Head of caudate nucleus (tissue), 42 donors: ENCODE measurements at regions not wholly inside any gene's neighbourhood (a gene's known extent, or its start where the extent isn't known, plus 50 kb on each side); places are given as distances from the start of the nearest gene placed in this dataset.

Source experiments
- DNase-seq, 42 donors: peaks; one replicate each; pipeline versions ENCODE4 v3.0.0 to v3.0.0-alpha.2; 2020 to 2021; ENCODE audit warnings: mixed read lengths in 7 of 42
- intact Hi-C: fragments of 100-400 bp; cut with DNase I; formaldehyde crosslinking; loops from one replicate; pipeline ENCODE4 v1.15.0; 2022

DNA sequence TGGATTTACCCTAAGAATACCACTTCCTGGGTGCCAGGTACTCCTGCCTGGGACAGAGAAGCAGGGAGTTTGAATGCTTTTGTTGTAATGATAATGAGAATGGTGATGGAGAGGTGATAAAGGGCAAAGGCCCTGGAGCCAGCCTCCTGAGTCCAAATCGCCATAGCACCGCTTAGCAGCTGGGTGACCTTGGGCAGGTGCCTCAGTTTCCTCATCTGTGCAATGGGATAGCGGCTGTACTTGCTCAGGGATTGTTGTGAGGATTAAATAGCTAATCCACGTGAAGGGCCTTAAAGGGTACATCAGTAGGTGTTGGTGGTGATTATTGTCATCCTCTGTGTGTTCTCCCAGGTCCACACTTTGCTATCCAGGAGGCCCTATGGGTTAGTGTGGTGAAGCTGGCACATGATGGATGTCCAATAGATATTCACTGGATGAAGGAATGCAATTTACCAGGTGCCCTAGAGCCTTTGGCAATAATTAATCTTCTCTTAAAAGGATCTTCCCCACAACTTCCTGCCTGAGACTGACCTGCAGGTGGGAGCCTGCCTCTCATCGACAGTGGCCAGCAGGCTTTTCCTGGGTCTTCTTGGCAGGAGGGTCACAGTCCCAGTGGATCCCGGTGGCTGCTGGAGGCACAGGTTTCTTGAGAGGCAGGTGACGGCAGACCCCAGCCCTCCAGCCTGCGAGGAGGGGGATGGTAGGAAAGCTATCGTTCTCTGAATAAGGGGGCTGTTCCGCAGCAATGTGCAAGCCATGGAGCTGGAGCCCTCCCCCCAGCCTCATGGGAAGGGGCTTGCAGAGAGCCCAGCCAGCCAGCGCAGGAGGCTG is 160.2 kb downstream of the MACROH2A1 start:
- DNase-seq: peak in 12 of 42 donors; percentile 3 to 32 (median 10)
- intact Hi-C loops: no loop called here

DNA sequence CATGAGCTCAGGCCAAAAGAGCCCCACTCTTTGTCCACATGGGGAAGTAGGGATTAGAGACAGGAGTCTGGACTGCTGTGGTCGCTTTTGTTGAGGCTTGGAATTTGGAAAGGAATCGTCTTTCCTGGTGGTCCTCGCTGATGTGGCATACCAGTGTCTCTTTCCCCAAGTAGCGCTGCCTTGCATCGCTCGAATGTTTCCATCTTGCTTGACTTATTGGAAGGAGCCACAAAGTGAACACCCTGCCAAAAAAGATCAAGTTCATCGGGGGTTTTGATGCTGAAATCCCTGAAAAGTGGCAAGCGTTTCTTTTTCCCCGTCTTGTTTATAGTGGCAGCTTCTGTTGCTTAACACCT is 161.3 kb downstream of the MACROH2A1 start:
- intact Hi-C loops: no loop called here
- peak in 7 of 42 donors; percentile 2 to 26 (median 13) for DNase-seq

DNA sequence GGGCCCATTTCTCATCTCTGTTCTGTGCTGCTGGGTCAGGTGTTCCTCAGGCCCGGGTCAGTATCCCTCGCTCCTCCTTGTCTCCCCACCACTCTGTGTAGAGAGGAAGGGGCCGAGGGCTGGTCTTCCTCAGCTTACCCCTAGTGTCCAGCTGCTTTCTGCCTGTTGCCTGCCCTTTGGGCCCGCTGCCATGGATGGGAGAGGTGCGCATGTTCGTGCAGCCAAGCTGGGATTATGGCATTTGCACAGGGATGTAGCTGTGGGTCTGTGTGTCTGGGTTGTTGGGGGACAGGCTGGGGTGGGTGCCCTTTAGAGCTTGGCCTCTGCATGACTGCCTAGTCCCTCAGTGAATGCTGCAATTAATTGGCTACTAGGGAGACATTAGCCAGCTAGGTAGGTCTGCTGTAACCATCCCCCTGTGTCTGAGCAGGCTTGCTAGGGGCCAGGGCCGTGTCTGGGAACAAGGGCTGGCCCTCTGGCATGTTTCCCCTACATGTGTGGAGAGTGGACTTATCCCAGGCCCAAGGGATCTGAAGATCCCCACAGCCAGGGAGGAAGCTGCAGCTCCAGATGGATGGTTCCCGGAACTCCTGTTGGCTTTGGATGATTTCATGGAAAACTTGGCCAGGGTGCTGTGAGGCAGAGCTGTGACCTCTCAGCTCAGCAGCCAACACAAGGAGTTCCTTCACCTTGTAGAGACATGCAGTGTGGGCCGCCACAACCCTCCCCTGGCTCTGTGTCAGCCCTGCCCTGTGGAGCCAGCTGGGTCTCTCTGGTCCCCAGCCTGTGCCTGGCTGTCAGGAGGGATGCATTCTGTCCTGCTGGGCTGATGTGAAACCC is 161.9 kb downstream of the MACROH2A1 start:
- intact Hi-C loops: no loop called here
- peak in 17 of 42 donors; percentile 1 to 34 (median 9) for DNase-seq

DNA sequence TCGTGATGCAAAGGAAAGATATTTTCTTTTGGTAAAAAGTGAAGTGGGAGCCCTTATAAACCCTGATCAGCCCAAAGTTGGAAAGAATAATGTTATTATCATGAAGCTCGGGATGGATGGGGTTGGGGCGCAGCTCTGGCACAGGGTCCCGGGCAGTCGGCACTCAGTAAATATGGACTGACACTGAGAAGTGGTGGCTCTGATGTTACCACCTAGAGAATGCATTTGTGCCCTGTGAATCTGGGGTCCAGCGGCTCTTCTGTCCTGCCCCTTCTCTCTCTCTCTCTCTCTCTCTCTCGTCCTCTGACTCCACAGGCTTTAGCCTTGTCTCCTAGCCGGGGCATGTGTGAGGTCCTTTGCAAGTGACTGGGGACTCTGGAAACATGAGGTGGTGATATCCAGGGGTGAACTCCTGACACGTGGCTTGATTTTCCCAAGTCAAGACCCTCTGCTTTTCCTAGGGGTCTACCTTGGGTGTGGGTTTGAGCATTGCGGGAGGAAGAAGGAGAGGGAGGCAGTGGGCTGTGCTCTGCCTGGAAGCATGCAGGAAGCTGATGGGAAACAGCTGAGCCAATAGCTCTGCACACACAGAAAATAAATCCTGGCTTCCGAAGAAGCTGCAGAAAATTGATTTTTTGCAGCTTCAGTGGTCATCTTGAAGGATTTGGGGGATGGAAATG is 162.7 kb downstream of the MACROH2A1 start:
- peak in 11 of 42 donors; percentile 1 to 26 (median 2) for DNase-seq
- intact Hi-C loops: no loop called here

DNA sequence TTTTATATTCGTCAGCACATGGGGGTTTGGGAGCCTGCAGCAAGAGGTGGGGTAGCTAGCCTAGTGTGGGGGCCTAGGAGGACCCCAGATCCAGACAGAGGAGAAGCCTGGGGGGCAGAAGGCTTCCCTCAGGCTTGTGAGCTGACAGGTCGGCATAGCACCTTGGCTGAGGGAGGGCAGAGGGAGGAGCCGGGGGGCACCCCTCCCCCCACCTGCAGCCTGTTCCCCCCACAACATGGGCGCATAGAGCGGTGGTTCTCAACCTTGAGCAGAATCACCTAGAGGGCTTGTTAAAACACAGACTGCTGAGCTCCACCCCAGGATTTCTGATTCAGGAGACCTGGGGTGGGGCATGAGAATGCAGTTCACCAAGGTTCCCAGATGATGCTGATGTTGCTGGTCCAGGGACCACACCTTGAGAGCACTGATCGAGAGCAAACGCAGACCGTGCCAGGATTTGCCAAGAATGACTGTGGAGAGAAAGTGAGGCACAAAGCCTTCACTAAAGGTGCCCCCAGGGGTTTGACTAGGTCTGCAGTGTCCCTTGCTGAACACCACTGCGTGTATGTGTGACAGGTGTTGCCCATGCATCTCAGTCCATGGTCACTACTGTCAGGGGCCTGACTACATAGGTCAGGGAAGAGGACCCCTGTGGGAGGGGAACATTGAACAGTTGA is 163.3 kb downstream of the MACROH2A1 start:
- intact Hi-C loops: no loop called here
- peak in 8 of 42 donors; percentile 1 to 30 (median 8) for DNase-seq

DNA sequence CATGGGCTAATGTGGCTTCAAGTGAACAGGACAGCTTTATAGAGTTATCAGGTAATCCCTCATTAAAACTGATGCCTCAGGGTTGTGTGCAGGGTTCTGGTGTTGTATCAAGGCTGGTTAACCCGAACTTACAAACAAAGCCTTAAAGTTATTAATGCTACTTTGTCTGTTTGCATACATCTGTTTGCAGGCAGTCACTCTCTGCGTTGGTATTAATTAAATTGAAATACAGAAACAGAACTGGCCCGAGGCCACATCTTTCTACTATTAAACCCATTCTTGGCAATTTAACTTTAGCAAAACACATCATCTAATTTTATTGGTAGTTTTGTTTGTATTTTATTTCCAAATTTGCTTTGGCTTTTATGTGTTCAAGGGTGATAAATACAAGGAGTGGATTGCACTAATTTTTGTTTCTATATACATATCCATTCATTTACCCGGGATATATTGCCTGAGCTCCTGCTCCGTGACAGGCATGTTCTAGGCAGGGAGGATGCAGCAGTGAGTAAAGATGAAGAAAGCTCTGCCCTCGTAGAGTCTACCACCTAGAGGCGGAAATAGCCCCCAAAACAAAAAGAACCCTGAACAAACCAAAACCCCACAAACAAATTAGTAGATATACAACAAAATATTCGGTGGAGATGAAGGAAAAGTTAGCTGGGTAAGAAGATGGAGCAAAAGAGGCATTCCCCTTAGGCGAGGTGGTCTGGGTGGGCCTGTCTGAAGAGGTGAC is 164.2 kb downstream of the MACROH2A1 start:
- DNase-seq: no peak
- intact Hi-C loops: no loop called here

DNA sequence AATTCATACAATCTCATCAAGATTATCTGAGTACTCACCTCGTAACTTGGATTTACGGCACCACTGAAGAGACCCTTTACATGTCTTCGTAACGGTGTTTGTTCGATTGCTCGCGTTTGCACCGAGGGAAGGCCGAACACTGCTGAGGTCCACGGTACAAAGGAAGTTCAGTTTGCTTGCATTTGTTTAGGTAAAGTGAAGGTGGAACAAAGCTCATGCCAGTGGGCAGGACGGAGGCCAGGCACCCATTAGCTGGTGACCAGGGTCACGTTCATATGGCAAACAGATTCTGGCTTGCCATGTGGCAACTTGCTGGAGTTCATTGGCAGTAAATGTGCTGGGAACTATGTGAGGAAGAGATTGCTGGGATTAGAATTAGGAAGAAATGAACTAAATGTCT is 164.8 kb downstream of the MACROH2A1 start:
- intact Hi-C loops: no loop called here
- DNase-seq: peak in 3 of 42 donors; percentile 10 to 26 (median 17)

DNA sequence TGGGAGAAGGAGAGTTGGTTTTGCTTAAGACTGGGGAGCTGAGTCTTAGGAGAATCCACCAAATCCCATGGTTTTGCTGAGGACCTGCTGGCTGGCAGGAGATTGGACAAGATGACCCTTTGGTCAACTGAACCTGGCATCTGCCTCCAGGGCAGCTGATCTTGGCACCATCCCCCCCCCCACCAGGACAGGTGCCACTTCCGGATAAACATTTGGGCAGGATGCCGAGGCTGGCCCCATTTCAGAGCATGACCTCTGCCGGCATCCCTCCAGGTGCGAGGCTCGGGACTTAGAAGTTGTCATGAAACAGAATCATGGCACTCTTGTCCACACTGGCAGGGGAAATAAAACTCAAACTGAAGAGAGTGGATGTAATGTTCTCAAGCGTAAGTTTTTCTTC is 165.6 kb downstream of the MACROH2A1 start:
- intact Hi-C loops: no loop called here
- DNase-seq: no peak

DNA sequence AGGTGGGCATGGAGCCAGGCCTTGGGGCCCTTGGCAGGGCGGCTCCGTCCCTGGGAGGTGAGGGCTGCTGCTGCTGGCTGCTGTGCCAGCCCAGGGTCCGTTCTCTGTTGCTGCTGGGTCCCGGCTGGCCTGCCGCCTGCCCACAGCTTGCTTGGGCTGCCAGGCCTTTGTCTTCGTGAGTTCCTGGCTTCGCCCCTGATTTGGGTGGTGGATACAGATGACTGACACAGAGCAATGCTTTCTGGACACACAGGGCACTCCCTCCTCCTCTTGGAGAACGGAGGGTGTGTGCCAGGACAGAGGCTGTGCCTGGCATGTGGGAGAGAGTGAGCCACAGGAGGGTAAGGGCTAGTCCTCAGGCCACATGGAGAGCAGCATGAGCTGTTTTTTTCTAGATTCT is 166.1 kb downstream of the MACROH2A1 start:
- DNase-seq: peak in 17 of 42 donors; percentile 18 to 60 (median 35)
- intact Hi-C loops: no loop called here

DNA sequence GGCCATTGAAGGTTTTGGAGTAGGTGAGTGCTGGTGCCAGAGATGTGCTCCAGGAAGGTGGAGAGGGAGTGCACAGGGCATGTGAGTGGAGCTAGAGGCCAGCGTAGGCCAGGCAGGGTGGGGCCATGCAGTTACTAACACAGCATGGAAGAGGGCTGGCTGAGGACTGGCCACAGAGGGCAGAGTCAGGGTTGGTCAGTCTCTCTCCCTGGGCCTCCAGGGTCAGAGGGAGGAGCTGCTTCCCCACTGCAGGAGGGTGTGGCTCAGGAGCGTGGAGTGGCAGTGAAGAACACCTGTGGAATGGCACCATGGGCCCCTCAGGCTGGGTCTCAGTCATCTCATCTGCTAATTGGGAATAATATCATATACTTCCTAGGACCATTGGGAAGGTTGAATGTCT is 167.7 kb downstream of the MACROH2A1 start:
- intact Hi-C loops: no loop called here
- DNase-seq: no peak

DNA sequence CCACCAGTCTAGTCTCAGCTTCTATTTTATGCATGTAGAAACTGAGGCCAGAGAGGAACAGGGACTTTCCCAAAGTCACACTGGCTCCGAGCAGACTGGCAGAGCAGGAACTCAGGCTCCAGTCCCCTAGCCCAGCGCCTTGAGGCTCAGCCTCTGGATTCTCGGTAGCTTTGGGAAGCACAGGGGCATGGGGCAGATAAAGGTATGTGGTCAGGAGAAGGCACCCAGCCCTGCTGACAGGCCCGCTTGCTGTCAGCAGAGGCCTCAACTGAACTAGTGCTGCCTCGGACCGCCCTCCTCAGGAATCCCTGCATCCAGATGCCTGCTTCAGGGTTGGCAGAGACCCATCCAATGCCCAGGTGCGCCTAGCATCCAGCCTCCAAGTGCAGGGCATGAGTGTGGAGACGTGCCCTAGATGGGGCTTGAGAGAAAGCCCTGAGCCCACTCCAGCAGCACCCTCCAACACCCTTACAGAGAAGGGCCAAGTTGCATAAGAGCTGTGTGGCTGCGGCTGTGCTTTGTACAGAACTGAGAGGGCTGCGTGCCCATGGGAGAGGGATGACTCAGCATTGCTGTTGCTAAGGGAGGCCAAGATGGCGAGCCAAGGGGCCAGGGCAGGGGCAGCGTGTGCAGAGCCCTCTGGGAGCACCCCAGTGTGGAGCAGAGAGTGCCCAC is 168.6 kb downstream of the MACROH2A1 start:
- intact Hi-C loops: no loop called here
- peak in 38 of 42 donors; percentile 14 to 82 (median 44) for DNase-seq

DNA sequence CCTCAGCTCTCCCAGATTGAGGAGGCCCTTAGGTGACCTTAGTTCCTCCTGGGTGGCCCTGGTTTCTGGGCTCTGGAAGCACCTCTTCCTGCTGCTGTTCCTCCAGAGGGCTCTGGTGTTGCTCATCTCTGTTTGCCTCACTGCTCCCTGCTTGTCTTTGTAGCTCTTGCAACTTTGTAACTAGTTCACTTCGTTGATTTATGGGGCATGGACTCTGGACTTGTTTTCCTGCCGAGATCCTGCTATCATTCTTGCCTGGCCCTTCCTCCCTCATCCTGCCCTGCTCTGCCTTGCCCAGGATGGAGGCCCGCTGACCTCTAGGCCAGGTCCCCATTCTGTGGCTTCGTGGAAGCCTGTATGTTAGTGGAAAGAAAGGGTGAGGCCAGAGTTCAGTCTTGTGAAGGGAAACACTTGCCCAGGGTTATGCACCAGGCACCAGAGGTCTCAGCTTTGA is 169.3 kb downstream of the MACROH2A1 start:
- intact Hi-C loops: no loop called here
- DNase-seq: no peak

DNA sequence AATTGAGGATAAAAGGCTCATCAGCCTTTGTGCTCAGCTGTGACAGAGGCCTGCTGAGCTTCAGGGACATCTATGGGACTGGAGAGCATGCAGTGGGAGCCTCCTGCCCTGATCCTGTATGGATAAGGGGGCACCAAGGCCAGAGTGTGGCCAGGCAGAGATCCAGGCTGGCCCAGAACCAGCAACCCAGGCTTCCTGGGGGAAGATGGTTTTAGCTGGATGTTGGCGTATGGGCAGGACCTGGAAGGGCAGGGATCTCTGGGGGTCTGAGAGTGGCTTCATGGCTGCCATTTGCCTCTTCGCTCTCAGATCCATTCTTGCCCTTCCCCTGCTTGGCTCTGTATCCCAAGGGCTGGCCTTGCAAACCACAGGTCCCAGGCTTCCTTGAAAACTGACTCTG is 169.9 kb downstream of the MACROH2A1 start:
- DNase-seq: no peak
- intact Hi-C loops: no loop called here

DNA sequence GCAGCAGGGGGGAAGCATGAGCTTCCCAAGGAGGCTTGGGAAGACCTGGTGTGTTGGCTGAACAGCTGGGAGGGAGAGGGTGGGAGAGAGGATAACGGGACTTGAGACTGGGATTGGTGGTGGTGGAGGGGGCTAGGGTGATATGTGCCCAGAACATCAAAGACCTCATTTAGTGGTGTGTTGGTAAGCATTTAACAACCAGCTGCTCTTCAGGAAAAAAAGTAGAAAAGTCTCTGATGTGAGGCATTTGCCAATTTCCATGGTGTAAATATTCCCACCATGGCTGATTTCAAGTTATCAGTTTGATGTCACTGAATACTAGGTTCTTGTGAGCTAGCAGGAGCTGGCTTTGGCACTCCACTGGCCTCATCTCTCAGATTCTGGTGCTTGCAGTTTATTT is 170.8 kb downstream of the MACROH2A1 start:
- no peak for DNase-seq
- intact Hi-C loops: no loop called here

DNA sequence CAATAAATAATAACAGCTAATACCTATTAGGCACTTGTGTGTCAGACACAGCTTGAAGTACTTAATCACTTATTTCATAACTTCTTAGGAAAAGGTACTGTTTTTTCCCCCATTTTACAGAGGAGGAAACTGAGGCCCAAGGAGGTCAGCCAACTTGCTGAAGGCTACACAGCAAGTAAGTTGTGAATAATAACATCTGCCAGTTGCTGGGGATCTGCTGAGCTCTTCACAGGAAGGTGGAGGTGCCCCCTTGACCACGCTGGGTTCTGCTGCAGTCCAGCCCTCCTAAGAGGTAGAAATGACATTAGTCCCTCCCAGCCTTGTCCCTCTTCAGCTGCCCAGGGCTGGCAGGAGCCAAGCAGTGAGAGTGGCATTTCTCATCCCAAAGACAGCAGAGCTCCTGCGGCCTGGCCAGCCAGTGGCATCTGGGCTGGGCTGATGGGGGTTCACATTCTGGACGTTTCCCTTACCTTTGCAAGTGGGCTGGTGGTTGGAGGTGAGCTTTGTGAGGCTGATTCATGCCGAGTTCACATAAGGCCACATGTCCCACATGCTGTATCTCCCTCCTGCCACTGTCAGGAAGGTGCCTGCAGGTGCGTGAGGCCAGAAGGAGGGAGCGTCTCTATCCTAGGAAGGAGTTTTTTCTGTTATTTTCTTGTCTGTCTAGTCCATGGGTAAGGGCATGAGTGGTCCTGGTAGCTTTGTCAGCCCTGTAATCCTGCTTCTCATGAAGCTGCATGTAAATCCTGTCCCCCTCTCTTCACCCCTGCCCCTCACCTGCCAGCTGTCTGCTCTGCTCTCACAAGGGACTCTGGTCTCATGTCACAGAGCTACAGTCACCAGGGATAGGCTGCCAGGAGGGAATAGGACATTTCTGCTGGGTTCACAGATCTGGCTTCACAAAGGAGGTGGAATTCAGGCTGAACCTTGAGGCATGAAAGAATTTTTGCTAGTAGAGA is 171.7 kb downstream of the MACROH2A1 start:
- DNase-seq: peak in 1 of 42 donors; percentile 13
- intact Hi-C loops: no loop called here

DNA sequence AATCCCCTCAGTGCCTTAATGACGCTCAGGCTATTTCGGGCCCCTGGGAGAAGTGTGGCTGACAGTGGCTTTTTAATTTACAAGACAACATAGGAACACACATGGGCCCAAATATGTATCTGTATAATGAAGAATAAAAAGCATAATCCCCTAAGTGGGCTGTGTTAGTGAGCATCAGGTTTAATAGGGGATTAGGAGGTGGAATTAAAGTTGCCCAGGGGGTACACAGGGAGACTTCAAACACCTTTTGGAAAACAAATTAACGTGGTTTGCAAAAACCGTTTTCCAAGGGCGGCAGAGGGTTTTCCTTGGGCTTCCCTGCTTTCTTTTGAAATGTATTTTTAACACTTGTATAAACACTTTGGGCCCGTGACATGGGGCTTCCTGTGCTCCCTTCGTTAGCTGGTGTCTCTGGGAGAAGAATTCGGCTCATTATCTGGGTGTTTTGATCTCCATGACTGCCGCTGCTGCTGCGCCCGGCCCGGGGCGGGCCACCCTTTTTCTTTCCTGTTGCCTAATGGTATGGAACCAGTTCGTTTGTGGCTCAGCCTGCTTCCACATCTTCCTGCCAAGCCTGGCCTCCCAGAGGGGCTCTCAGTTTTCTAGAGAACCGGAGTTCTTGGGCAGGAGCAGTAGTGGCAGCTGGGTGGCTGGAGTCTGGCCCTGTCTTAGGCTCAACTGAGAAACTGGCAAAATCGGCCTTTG is 173.0 kb downstream of the MACROH2A1 start:
- DNase-seq: peak in 2 of 42 donors; percentile 4 to 17
- intact Hi-C loops: no loop called here
